Skeletal muscle satellite cell (primary cell): ENCODE measurements at regions not wholly inside any gene's neighbourhood (a gene's known extent, or its start where the extent isn't known, plus 50 kb on each side); places are given as distances from the start of the nearest gene placed in this dataset.
"Not testable (repeated sequence)": the region's sequence is repeated elsewhere in the genome, so short reads cannot be mapped to it uniquely, and the experiment has no call there.

Experiments used
- H3K27me3 ChIP-seq: 2 replicates; pipeline ENCODE4 v1.7.0; 2013; ENCODE audit warnings: low read length; ENCODE audit not compliant: control insufficient read depth, insufficient read depth
- H3K36me3 ChIP-seq: 2 replicates; pipeline ENCODE4 v1.7.0; 2013; ENCODE audit warnings: mild to moderate bottlenecking, control low read depth, low read length; ENCODE audit not compliant: insufficient read depth
- H3K4me1 ChIP-seq: 2 replicates; pipeline ENCODE4 v1.7.0; 2013; ENCODE audit warnings: low read length; ENCODE audit not compliant: control insufficient read depth, insufficient read depth
- H3K4me2 ChIP-seq: 2 replicates; pipeline ENCODE4 v1.7.0; 2013; ENCODE audit warnings: mild to moderate bottlenecking, low read length
- H3K4me3 ChIP-seq: 2 replicates; pipeline ENCODE4 v1.7.0; 2013; ENCODE audit warnings: low read length
- H3K9ac ChIP-seq: 2 replicates; pipeline ENCODE4 v1.7.0; 2013; ENCODE audit warnings: mild to moderate bottlenecking, low read depth, low read length, moderate library complexity
- H3K9me3 ChIP-seq: replicated peaks from 2 replicates; pipeline ENCODE4 v1.7.0; 2013; ENCODE audit warnings: mild to moderate bottlenecking, control low read depth, low read length

DNA sequence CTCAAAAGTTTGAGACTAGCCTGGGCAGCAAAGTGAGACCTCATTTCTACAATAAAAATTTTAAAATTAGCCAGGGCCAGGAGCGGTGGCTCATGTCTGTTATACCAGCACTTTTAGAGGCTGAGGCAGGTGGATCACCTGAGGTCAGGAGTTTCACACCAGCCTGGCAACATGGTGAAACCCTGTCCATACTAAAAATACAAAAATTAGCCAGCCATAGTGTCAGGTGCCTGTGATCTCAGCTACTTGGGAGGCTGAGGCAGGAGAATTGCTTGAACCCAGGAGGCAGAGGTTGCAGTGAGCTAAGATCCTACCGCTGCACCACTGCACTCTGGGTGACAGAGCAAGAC is 85.1 kb upstream of the MAP4 start:
- H3K9me3 ChIP-seq, H3K9ac ChIP-seq, H3K4me3 ChIP-seq, H3K4me2 ChIP-seq, H3K4me1 ChIP-seq, H3K27me3 ChIP-seq, H3K36me3 ChIP-seq: not testable (repeated sequence)

DNA sequence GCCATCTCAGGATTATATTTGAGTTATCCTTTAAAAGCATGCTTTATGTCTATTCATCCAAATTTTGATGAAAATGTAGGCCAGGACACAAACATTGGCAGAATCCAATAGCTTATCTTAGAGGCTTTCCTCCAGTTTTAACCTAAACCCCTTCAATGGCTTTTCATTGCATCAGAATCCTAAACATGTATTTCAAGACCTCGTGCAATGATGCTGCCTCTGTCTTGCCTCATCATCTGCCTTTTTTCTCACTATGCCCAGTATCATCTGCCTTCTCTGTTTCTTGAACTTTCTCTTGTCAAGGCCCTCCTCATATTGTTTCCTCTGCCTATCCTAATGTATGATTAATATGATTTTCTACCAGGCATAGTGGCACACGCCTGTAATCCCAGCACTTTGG is 76.1 kb upstream of the MAP4 start:
- Histone ChIP-seq H3K9me3 (no peaks in the 10 kb centered on the region), H3K27me3 (no peaks in the 10 kb centered on the region), H3K9ac (no peak overlapping the region), H3K36me3 (no peaks in the 10 kb centered on the region), H3K4me2 (no peak overlapping the region), H3K4me1 (peaks cover 6% of the 10 kb centered on the region), H3K4me3 (no peak overlapping the region)

DNA sequence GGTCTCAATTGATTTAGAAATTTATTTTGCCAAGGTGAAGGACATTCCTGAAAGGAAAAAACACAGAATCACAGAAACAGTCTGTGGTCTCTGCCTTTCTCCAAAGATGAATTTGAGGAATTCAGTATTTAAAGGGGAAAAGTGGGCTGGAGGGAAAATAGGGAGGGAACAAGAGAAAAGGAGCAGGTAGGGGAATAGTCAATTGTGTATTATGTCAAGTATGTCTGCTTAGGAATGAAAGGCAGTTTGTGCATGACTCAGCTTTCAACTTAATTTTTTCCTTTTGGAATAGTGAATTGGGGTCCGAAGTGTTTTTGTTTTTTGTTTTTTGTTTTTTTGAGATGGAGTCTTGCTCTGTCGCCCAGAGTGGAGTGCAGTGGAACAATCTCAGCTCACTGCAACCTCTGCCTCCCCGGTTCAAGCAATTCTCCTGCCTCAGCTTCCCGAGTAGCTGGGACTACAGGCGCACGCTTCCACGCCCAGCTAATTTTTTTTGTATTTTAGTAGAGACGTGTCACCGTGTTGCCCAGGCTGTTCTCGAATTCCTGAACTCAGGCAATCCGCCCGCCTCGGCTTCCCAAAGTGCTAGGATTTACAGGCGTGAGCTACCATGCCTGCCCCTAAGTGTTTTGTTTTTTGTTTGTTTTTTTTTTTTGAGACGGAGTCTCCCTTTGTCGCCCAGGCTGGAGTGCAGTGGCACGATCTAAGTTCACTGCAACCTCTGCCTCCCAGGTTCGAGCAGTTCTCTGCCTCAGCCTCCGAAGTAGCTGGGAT is 74.1 kb upstream of the MAP4 start:
- no peaks in the 10 kb centered on the region for H3K36me3 ChIP-seq
- H3K9me3 ChIP-seq: no peaks in the 10 kb centered on the region
- H3K9ac ChIP-seq: no peak overlapping the region
- H3K4me3 ChIP-seq: peak overlapping the region; percentile 100
- no peaks in the 10 kb centered on the region for H3K27me3 ChIP-seq
- peaks cover 25% of the 10 kb centered on the region for H3K4me1 ChIP-seq
- no peak overlapping the region for H3K4me2 ChIP-seq

DNA sequence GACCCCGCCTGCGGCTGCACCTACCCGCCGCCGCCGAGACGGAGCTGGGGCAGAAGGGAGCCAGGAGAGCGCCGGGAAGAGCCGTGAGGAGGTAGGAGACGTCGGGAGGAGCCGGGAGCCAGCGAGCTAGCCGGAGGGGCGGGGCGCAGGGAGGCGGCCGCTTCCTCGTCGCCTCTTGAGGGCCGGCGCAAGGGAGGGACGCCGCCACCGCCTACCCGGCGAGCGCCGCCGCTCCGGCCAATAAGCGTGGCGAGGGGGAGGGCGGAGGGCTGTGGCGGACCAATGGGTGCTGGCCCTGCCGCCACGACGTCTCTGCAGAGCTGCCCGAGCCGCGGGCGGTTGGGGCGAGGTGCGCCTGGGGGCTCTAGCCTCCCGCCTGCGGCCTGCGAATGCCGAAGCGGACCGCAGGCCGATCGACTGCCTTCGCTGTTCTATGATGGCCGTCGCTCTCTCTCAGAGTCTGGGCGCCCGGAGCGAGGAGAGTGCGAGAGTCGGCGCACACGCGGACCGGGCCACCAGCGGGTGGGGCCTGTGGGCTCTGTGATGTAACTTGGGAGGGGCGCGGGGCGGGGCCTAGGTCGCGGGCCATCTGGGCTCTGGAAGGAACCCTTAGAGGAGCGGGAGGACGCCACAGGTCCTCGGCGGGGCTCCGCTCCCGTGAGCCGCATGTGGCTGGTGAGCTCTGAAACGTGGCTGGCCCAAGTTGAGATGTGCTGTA is 72.7 kb upstream of the MAP4 start:
- H3K27me3 ChIP-seq: no peaks in the 10 kb centered on the region
- H3K36me3 ChIP-seq: peaks cover 6% of the 10 kb centered on the region
- H3K4me2 ChIP-seq: peak overlapping the region; percentile 92
- peak overlapping the region; percentile 100 for H3K4me3 ChIP-seq
- peaks cover 35% of the 10 kb centered on the region for H3K4me1 ChIP-seq
- H3K9me3 ChIP-seq: no peaks in the 10 kb centered on the region
- H3K9ac ChIP-seq: peak overlapping the region; percentile 97

DNA sequence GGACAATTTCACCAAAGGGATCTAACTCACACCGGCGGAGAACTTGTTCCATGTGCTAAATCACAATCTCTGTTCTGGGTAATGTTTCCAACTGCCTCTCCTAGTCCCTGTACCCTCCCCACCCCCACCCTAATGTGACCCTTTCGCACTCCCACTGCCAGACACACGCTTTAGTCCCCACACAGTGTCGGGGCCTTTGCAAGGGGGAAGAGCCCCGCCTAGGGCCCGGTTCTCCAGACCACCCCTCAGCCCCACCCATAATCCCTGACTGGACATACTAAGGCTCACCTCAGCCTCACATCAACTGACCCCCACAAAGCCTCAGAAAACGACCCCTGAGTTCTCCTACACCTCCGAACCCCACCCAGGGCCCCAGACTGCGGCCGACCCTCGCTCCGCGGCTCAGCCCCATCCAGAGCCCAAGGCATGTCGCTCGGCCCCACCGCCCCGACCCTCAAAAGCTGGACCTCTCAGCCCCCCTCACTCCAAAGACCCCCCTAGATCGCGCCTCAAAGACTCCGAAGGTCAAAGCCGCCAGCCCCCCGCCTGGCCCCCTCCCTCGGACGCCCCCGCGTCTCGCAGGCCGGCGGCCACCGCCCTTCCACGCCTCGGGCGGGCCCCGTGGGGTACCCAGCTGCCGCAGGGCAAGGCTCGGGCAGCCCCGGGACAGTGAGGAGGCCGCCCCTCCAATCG is 72.0 kb upstream of the MAP4 start:
- Histone ChIP-seq H3K4me3 (peak overlapping the region; percentile 100), H3K9me3 (no peaks in the 10 kb centered on the region), H3K36me3 (peaks cover 6% of the 10 kb centered on the region), H3K4me2 (peak overlapping the region; percentile 82), H3K9ac (peak overlapping the region; percentile 97), H3K27me3 (no peaks in the 10 kb centered on the region), H3K4me1 (peaks cover 35% of the 10 kb centered on the region)

DNA sequence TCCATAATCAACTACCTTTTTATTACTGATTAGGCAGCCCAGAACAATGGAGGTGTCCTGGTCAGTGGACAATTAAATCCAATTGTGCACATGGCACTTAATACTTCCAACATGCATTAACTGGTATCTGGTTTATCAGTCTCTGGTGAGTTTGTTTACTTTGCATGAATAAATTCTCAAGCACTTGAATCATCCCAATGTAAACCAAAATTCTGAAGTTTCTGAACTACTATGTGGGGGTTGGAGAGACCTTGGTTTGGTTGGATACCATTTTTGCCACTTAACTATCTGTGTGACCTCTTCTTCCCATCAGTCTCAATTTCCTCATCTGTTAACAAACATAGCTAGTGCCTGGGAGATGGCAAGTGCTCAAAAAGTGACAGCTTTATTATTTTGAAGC is 70.5 kb upstream of the MAP4 start:
- H3K27me3 ChIP-seq: no peaks in the 10 kb centered on the region
- peak overlapping the region; percentile 97 for H3K9ac ChIP-seq
- H3K4me1 ChIP-seq: peaks cover 38% of the 10 kb centered on the region
- peaks cover 6% of the 10 kb centered on the region for H3K36me3 ChIP-seq
- peak overlapping the region; percentile 82 for H3K4me2 ChIP-seq
- no peaks in the 10 kb centered on the region for H3K9me3 ChIP-seq
- H3K4me3 ChIP-seq: peak overlapping the region; percentile 100

DNA sequence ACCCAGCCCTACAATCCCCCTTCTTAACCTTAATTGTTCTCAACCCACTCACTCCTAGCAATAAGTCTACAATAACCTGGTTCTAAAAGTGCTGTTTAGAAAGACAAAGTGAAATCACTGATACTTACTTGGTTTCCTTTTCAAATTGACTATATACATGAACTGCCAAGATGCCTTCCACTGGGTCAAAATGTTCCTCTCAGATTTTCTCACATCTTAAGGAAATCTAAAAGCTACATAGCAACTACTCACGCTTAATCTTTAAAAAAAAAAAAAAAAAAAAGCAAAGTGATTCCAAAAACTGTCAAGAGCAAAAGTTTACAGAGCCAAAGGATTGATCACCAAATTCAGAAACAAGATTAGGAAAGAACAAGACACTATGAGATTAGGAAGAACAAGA is 68.7 kb upstream of the MAP4 start:
- H3K4me3 ChIP-seq: no peak overlapping the region
- H3K9ac ChIP-seq: no peak overlapping the region
- peak overlapping the region; percentile 40 for H3K4me2 ChIP-seq
- no peaks in the 10 kb centered on the region for H3K27me3 ChIP-seq
- H3K4me1 ChIP-seq: peaks cover 37% of the 10 kb centered on the region
- H3K9me3 ChIP-seq: no peaks in the 10 kb centered on the region
- peaks cover 6% of the 10 kb centered on the region for H3K36me3 ChIP-seq

DNA sequence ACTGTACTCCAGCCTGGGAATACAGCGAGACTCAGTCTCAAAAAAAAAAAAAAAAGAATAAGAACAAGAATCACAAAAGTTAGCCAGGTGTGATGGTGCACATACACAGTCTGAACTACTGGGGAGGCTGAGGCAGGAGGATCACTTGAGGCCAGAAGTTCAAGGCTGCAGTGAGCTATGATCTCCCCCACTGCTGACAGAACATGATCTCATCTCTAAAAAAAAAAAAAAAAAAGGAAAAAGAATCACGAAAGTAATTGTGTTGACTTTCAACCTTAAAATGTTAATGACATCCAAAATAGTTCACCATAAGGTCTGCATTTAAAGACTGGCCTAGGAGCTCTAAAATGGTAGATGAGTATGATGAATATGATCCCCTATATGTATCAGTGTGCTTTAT is 68.0 kb upstream of the MAP4 start:
- no peaks in the 10 kb centered on the region for H3K9me3 ChIP-seq
- no peak overlapping the region for H3K4me3 ChIP-seq
- H3K4me2 ChIP-seq: peak overlapping the region; percentile 40
- H3K4me1 ChIP-seq: peaks cover 34% of the 10 kb centered on the region
- no peaks in the 10 kb centered on the region for H3K27me3 ChIP-seq
- no peak overlapping the region for H3K9ac ChIP-seq
- H3K36me3 ChIP-seq: peaks cover 6% of the 10 kb centered on the region

DNA sequence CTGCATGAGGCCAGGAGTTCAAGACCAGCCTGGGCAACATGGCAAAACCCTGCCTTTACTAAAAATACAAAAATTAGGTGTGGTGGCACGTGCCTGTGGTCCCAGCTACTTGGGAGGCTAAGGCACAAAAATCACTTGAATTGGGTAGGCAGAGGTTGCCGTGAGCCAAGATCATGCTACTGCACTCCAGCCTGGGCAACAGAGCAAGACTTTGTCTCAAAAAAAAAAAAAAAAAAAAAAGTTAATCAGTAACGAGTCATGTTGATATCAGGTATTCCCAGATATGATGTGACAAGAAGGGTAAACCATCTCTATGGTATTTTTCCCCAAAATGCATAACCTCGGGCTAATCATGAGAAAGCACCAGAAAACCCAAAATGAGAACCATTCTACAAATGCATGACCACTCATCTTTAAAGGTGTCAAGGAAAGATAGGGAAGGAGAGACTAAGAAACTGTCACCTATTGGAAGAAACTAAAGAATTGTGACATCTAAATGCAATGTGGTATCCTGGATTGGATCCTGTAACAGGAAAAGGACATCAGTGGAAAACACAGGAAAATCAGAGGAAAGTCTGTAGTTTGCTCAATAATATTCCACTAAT is 66.5 kb upstream of the MAP4 start:
- no peaks in the 10 kb centered on the region for H3K9me3 ChIP-seq
- H3K4me3 ChIP-seq: no peak overlapping the region
- no peak overlapping the region for H3K9ac ChIP-seq
- H3K4me1 ChIP-seq: peaks cover 39% of the 10 kb centered on the region
- H3K4me2 ChIP-seq: no peak overlapping the region
- H3K36me3 ChIP-seq: peaks cover 13% of the 10 kb centered on the region
- no peaks in the 10 kb centered on the region for H3K27me3 ChIP-seq

DNA sequence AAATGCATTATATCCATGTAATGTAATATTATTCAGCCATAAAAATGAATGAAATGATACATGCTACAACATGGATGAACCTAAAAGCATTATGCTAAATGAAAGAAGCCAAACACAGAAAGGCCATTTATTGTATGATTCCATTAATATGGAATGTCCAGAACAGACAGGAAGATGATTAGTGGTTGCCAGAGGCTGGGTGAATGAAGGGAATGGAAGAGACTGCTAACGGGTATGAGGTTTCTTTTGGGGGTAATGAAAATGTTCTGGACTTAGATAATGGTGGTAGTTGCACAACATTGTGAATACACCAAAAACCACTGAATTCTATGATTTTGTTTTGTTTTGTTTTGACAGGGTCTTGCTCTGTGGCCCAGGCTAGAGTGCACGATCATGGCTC is 61.6 kb upstream of the MAP4 start:
- H3K36me3 ChIP-seq: peaks cover 6% of the 10 kb centered on the region
- H3K4me1 ChIP-seq: peaks cover 13% of the 10 kb centered on the region

DNA sequence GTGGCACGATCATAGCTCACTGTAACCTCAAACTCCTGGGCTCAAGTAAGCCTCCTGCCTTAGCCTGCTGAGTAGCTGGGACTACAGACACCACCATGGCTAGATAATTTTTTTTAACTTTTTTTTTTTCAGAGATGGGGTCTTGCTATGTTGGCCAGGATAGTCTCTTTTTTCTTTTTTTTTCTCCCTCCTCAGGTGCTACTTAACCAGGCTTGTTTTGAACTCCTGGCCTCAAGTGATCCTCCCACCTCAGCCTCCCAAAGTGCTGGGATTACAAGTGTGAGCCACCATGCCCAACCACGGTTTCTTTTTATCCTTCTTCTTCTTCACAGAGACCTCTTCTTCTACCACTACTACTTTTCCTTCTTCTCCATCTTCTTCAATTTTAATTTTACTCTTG is 53.8 kb upstream of the MAP4 start:
- H3K9me3 ChIP-seq: no peaks in the 10 kb centered on the region
- peaks cover 5% of the 10 kb centered on the region for H3K36me3 ChIP-seq
- H3K4me3 ChIP-seq: no peak overlapping the region
- H3K4me1 ChIP-seq: peaks cover 24% of the 10 kb centered on the region
- no peak overlapping the region for H3K4me2 ChIP-seq
- H3K27me3 ChIP-seq: no peaks in the 10 kb centered on the region
- H3K9ac ChIP-seq: no peak overlapping the region

More for the DNA sequence above, 61.6 kb upstream of the MAP4 start:
- no peaks in the 10 kb centered on the region for H3K27me3 ChIP-seq
- peak overlapping the region; percentile 33 for H3K4me2 ChIP-seq
- H3K4me3 ChIP-seq: peak overlapping the region; percentile 15
- H3K9ac ChIP-seq: no peak overlapping the region
- no peaks in the 10 kb centered on the region for H3K9me3 ChIP-seq
